GM21381 (cell line): ENCODE measurements at regions not wholly inside any gene's neighbourhood (a gene's known extent, or its start where the extent isn't known, plus 50 kb on each side); places are given as distances from the start of the nearest gene placed in this dataset.
"Not testable (repeated sequence)": the region's sequence is repeated elsewhere in the genome, so short reads cannot be mapped to it uniquely, and the experiment has no call there.

Source experiments
- ATAC-seq: cut with Tn5 transposase; IDR thresholded peaks from one replicate; pipeline ENCODE4 v1.9.1; 2021; ENCODE audit warnings: mild to moderate bottlenecking, moderate library complexity; ENCODE audit not compliant: unreplicated experiment

- ATAC-seq = no peak
Measured at GRCh38 chr10:21406595-21407193, 118.8 kb downstream of the SKIDA1 start.

- no peak for ATAC-seq
Measured at GRCh38 chr10:21405981-21406380, 119.5 kb downstream of the SKIDA1 start.

- ATAC-seq = no peak
Measured at GRCh38 chr10:21403256-21404015, 122.0 kb downstream of the SKIDA1 start.

GRCh38 chr10:21402606-21403083 is 122.8 kb downstream of the SKIDA1 start:
- no peak for ATAC-seq

- ATAC-seq = no peak
Measured at GRCh38 chr10:21401196-21401595, 124.3 kb downstream of the SKIDA1 start.

GRCh38 chr10:21399392-21400035 is 126.0 kb downstream of the SKIDA1 start:
- no peak for ATAC-seq

- no peak for ATAC-seq
Measured at GRCh38 chr10:21398563-21399231, 126.8 kb downstream of the SKIDA1 start.

GRCh38 chr10:21396889-21397288 is 128.6 kb downstream of the SKIDA1 start:
- ATAC-seq = no peak

GRCh38 chr10:21393931-21394330 is 131.6 kb downstream of the SKIDA1 start:
- ATAC-seq = no peak

- no peak for ATAC-seq
Measured at GRCh38 chr10:21388589-21388988, 136.9 kb downstream of the SKIDA1 start.

- no peak for ATAC-seq
Measured at GRCh38 chr10:21387868-21388267, 137.6 kb downstream of the SKIDA1 start.

GRCh38 chr10:21385996-21386585 is 139.4 kb downstream of the SKIDA1 start:
- ATAC-seq = no peak

- ATAC-seq = no peak
Measured at GRCh38 chr10:21385536-21385935, 139.9 kb downstream of the SKIDA1 start.

GRCh38 chr10:21379143-21379542 is 146.3 kb downstream of the SKIDA1 start:
- ATAC-seq = no peak

GRCh38 chr10:21375274-21375673 is 150.2 kb downstream of the SKIDA1 start:
- not testable (repeated sequence) for ATAC-seq

GRCh38 chr10:21373881-21374280 is 151.6 kb downstream of the SKIDA1 start:
- not testable (repeated sequence) for ATAC-seq

GRCh38 chr10:21372651-21373410 is 152.7 kb downstream of the SKIDA1 start:
- ATAC-seq = peak; percentile 67

- no peak for ATAC-seq
Measured at GRCh38 chr10:21369697-21370096, 155.8 kb downstream of the SKIDA1 start.

- no peak for ATAC-seq
Measured at GRCh38 chr10:21368728-21369425, 156.6 kb downstream of the SKIDA1 start.
